Neural cell (in vitro differentiated cells): ENCODE measurements at regions not wholly inside any gene's neighbourhood (a gene's known extent, or its start where the extent isn't known, plus 50 kb on each side); places are given as distances from the start of the nearest gene placed in this dataset.

ENCODE experiments used
- CTCF ChIP-seq: fragments of 450-650 bp; IDR thresholded peaks from 2 replicates; pipeline ENCODE4 v1.5.1; 2014; ENCODE audit warnings: antibody characterized with exemption, mild to moderate bottlenecking, moderate library complexity; ENCODE audit not compliant: poor library complexity, severe bottlenecking
- EZH2 ChIP-seq: fragments of 200-600, 300-800 bp; shearing (Covaris generic), sonication (generic); IDR thresholded peaks from 2 replicates; pipeline ENCODE4 v1.6.1; 2014; ENCODE audit warnings: antibody characterized with exemption, low read length, borderline replicate concordance, mild to moderate bottlenecking; ENCODE audit not compliant: insufficient read depth, poor library complexity, severe bottlenecking
- MXI1 ChIP-seq: fragments of 450-650 bp; conservative IDR thresholded peaks from 2 replicates; pipeline ENCODE4 v1.6.1; 2014; ENCODE audit warnings: antibody characterized with exemption, mild to moderate bottlenecking; ENCODE audit not compliant: poor library complexity, severe bottlenecking
- POLR2AphosphoS5 ChIP-seq: IDR thresholded peaks from 2 replicates; pipeline ENCODE4 v1.6.1; 2012
- RAD21 ChIP-seq: fragments of 450-650 bp; conservative IDR thresholded peaks from 2 replicates; pipeline ENCODE4 v1.6.1; 2014; ENCODE audit warnings: antibody characterized with exemption, mild to moderate bottlenecking, moderate library complexity
- SMC3 ChIP-seq: fragments of 450-650 bp; conservative IDR thresholded peaks from 2 replicates; pipeline ENCODE4 v1.6.1; 2014; ENCODE audit warnings: antibody characterized with exemption, mild to moderate bottlenecking, moderate library complexity; ENCODE audit not compliant: poor library complexity

- TF ChIP-seq POLR2AphosphoS5 = no peak
- TF ChIP-seq CTCF = no peak
- no peak for TF ChIP-seq MXI1
- TF ChIP-seq RAD21 = no peak
- no peak for TF ChIP-seq SMC3
- TF ChIP-seq EZH2 = no peak
Measured at GRCh38 chr10:3336673-3337293, 164.2 kb upstream of the PITRM1 start.
